Immature natural killer cell (primary cell): ENCODE measurements at regions not wholly inside any gene's neighbourhood (a gene's known extent, or its start where the extent isn't known, plus 50 kb on each side); places are given as distances from the start of the nearest gene placed in this dataset.

Experiments used
- DNase-seq, 3 donors: peaks; one replicate each; pipeline ENCODE4 v3.0.0; 2022; ENCODE audit warnings: mixed read lengths in 1 of 3
- H3K27ac Mint-ChIP-seq, 6 donors: one replicate each; pipeline ENCODE4 v1.8.0; 2020; ENCODE audit warnings: mixed read lengths in 6 of 6, mild to moderate bottlenecking in 5 of 6, inconsistent platforms in 4 of 6, moderate library complexity in 3 of 6
- H3K27me3 Mint-ChIP-seq, 3 donors: one replicate each; pipeline ENCODE4 v1.8.0; 2020 to 2021; ENCODE audit warnings: low read depth in 3 of 3, mild to moderate bottlenecking in 3 of 3, mixed read lengths in 3 of 3, moderate library complexity in 3 of 3, inconsistent platforms in 1 of 3
- H3K36me3 Mint-ChIP-seq, 3 donors: one replicate each; pipeline ENCODE4 v1.8.0; 2020; ENCODE audit warnings: mixed read lengths in 3 of 3, inconsistent platforms in 2 of 3, mild to moderate bottlenecking in 2 of 3
- H3K4me1 Mint-ChIP-seq, 2 donors: one replicate each; pipeline ENCODE4 v1.8.0; 2020; ENCODE audit warnings: inconsistent platforms in 2 of 2, mild to moderate bottlenecking in 2 of 2, mixed read lengths in 2 of 2, moderate library complexity in 1 of 2
- H3K4me3 Mint-ChIP-seq, 5 donors: one replicate each; pipeline ENCODE4 v1.8.0; 2020; ENCODE audit warnings: mild to moderate bottlenecking in 5 of 5, mixed read lengths in 5 of 5, inconsistent platforms in 3 of 5, moderate library complexity in 3 of 5
- H3K9me3 Mint-ChIP-seq, 6 donors: one replicate each; pipeline ENCODE4 v1.8.0; 2020; ENCODE audit warnings: mild to moderate bottlenecking in 6 of 6, mixed read lengths in 6 of 6, inconsistent platforms in 4 of 6, moderate library complexity in 3 of 6

- Mint-ChIP-seq H3K36me3 (no peaks in the 10 kb centered on the region), H3K9me3 (peaks cover 16 to 44% (median 25%) of the 10 kb centered on the region in 6 donors), H3K27me3 (peaks cover 0 to 3% (median 2%) of the 10 kb centered on the region in 3 donors), H3K4me3 (no peak overlapping the region), H3K27ac (no peak overlapping the region), H3K4me1 (no peaks in the 10 kb centered on the region)
- DNase-seq, result no peak
Observed at GRCh38 chr6:126600258-126600916, 260.5 kb downstream of the CENPW start.

GRCh38 chr6:126603410-126603809 is 263.5 kb downstream of the CENPW start:
- H3K27ac Mint-ChIP-seq, result no peak overlapping the region
- no peak for DNase-seq
- peaks cover 10 to 39% (median 22%) of the 10 kb centered on the region in 6 donors for H3K9me3 Mint-ChIP-seq
- H3K4me1 Mint-ChIP-seq, result no peaks in the 10 kb centered on the region
- peaks cover 0 to 3% (median 2%) of the 10 kb centered on the region in 3 donors for H3K27me3 Mint-ChIP-seq
- H3K36me3 Mint-ChIP-seq, result no peaks in the 10 kb centered on the region
- no peak overlapping the region for H3K4me3 Mint-ChIP-seq

- Mint-ChIP-seq H3K4me3 (no peak overlapping the region), H3K4me1 (no peaks in the 10 kb centered on the region), H3K36me3 (no peaks in the 10 kb centered on the region), H3K27me3 (peaks cover 0 to 3% (median 2%) of the 10 kb centered on the region in 3 donors), H3K27ac (no peak overlapping the region), H3K9me3 (peaks cover 10 to 31% (median 22%) of the 10 kb centered on the region in 6 donors)
- DNase-seq, result no peak
Observed at GRCh38 chr6:126605089-126605488, 265.2 kb downstream of the CENPW start.

DNA sequence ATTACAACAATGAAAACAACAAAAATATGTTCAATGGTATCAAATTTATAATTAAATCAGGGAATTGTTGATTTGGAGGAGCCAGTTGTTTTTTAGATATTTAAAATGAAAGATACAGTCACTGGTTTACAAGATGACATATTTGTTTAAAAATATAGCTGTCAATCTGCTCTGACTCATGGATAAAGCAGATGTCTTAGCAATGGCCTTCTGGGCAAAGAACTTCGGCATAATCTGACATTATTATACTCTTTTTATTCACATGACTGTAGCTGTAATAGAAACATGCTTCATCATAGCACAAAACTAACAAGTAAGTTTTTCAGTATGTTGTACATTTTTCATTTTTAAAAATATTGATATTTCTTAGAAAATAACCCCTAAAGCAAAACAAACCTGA is 267.4 kb downstream of the CENPW start:
- Mint-ChIP-seq H3K4me1 (no peaks in the 10 kb centered on the region), H3K27ac (no peak overlapping the region), H3K9me3 (peaks cover 10 to 32% (median 23%) of the 10 kb centered on the region in 6 donors), H3K36me3 (no peaks in the 10 kb centered on the region), H3K27me3 (peaks cover 0 to 2% (median 1%) of the 10 kb centered on the region in 3 donors), H3K4me3 (no peak overlapping the region)
- no peak for DNase-seq

GRCh38 chr6:126608681-126609080 is 268.8 kb downstream of the CENPW start:
- H3K9me3 Mint-ChIP-seq, result peaks cover 20 to 39% (median 28%) of the 10 kb centered on the region in 6 donors
- peaks cover 0 to 3% (median 0%) of the 10 kb centered on the region in 3 donors for H3K36me3 Mint-ChIP-seq
- H3K27me3 Mint-ChIP-seq, result peaks cover 0 to 2% (median 1%) of the 10 kb centered on the region in 3 donors
- no peak overlapping the region for H3K27ac Mint-ChIP-seq
- H3K4me1 Mint-ChIP-seq, result no peaks in the 10 kb centered on the region
- no peak overlapping the region for H3K4me3 Mint-ChIP-seq
- no peak for DNase-seq

DNA sequence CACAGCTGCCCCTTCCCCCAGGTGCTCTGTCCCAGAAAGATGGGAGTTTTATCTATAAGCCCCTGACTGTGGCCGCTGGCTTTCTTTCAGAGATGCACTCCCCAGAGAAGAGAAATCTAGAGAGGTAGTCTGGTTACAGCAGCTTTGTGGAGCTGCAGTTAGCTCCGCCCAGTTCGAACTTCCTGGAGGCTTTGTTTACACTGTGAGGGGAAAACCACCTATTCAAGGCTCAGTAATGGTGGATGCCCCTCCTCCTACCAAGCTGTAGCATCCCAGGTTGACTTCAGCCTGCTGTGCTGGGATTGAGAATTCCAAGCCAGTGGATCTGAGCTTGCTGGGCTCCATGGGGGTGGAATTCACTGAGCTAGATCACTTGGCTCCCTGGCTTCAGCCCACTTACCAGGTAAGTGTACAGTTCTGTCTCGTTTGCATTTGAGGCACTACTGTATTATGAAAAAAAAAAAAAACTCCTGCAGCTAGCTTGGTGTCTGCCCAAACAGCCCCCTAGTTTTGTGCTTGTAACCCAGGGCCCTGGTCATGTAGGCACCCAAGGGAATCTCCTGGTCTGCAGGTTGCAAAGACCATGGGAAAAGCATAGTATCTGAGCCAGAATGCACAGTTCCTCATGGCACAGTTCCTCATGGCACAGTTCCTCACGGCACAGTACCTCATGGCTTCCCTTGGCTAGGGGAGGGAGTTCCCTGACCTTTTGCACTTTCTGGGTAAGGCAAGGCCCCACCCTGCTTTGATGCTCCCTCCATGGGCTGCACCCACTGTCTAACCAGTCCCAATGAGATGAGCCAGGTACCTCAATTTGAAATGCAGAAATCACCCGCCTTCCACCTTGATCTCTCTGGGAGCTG is 275.0 kb downstream of the CENPW start:
- no peak overlapping the region for H3K27ac Mint-ChIP-seq
- H3K9me3 Mint-ChIP-seq, result peaks cover 19 to 33% (median 23%) of the 10 kb centered on the region in 6 donors
- no peaks in the 10 kb centered on the region for H3K4me1 Mint-ChIP-seq
- peaks cover 0 to 3% (median 0%) of the 10 kb centered on the region in 3 donors for H3K36me3 Mint-ChIP-seq
- no peak for DNase-seq
- H3K4me3 Mint-ChIP-seq, result no peak overlapping the region
- H3K27me3 Mint-ChIP-seq, result no peaks in the 10 kb centered on the region

GRCh38 chr6:126616866-126617265 is 277.0 kb downstream of the CENPW start:
- no peak overlapping the region for H3K4me3 Mint-ChIP-seq
- H3K4me1 Mint-ChIP-seq, result no peaks in the 10 kb centered on the region
- H3K36me3 Mint-ChIP-seq, result peaks cover 0 to 3% (median 0%) of the 10 kb centered on the region in 3 donors
- no peak for DNase-seq
- H3K27ac Mint-ChIP-seq, result no peak overlapping the region
- H3K27me3 Mint-ChIP-seq, result peaks cover 0 to 1% (median 0%) of the 10 kb centered on the region in 3 donors
- peaks cover 16 to 20% (median 19%) of the 10 kb centered on the region in 6 donors for H3K9me3 Mint-ChIP-seq

GRCh38 chr6:126618639-126619343 is 278.9 kb downstream of the CENPW start:
- Mint-ChIP-seq H3K4me3 (no peak overlapping the region), H3K27me3 (peaks cover 0 to 1% (median 0%) of the 10 kb centered on the region in 3 donors), H3K4me1 (no peaks in the 10 kb centered on the region), H3K9me3 (peaks cover 3 to 11% (median 8%) of the 10 kb centered on the region in 6 donors), H3K36me3 (no peaks in the 10 kb centered on the region), H3K27ac (no peak overlapping the region)
- DNase-seq, result no peak

GRCh38 chr6:126620719-126621118 is 280.8 kb downstream of the CENPW start:
- Mint-ChIP-seq H3K4me1 (no peaks in the 10 kb centered on the region), H3K27ac (no peak overlapping the region), H3K9me3 (peaks cover 0 to 15% (median 10%) of the 10 kb centered on the region in 6 donors), H3K36me3 (no peaks in the 10 kb centered on the region), H3K4me3 (no peak overlapping the region), H3K27me3 (peaks cover 0 to 1% (median 0%) of the 10 kb centered on the region in 3 donors)
- DNase-seq, result no peak

DNA sequence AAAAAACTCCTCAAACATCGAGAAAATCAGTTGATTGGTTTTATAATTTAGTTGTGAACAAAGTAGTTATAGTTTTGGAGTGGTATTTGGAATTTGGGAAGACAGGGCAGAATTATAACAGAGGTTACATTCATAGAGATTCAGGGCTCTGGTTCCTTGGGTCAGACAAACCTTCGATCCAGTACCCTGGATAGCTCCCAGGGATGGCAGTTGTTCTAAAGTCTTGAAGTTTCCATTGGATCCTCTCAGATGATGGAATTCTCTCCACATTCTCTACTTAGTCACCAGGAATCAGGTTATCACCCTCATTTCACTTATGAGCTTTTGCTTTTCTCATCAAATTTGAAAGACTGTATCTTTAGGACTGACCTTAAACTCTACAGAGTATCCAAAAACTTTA is 285.1 kb downstream of the CENPW start:
- Mint-ChIP-seq H3K9me3 (peaks cover 0 to 18% (median 13%) of the 10 kb centered on the region in 6 donors), H3K36me3 (no peaks in the 10 kb centered on the region), H3K27me3 (peaks cover 0 to 1% (median 0%) of the 10 kb centered on the region in 3 donors), H3K4me1 (no peaks in the 10 kb centered on the region), H3K4me3 (no peak overlapping the region), H3K27ac (no peak overlapping the region)
- no peak for DNase-seq

DNA sequence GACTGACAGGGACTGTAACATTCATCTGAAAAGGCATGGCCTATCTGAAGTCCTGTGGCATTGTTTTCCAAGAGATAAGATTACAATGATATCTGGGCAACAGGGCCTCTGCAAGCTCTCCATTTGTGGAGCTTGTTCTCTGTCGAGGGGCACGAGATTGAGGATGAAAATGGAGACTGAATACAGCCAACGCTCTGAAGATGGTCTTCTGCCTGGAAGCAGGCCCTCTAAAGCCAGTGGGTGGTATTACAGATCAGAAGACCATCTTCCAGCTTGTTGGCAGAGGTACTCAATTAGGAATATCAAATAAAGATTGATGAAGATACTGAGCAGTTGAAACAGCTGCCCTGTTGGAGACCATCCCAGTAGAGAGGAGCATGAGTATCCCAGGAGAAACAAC is 288.2 kb downstream of the CENPW start:
- Mint-ChIP-seq H3K36me3 (no peaks in the 10 kb centered on the region), H3K27me3 (no peaks in the 10 kb centered on the region), H3K27ac (no peak overlapping the region), H3K4me1 (no peaks in the 10 kb centered on the region), H3K4me3 (no peak overlapping the region), H3K9me3 (peaks cover 0 to 28% (median 16%) of the 10 kb centered on the region in 6 donors)
- no peak for DNase-seq

DNA sequence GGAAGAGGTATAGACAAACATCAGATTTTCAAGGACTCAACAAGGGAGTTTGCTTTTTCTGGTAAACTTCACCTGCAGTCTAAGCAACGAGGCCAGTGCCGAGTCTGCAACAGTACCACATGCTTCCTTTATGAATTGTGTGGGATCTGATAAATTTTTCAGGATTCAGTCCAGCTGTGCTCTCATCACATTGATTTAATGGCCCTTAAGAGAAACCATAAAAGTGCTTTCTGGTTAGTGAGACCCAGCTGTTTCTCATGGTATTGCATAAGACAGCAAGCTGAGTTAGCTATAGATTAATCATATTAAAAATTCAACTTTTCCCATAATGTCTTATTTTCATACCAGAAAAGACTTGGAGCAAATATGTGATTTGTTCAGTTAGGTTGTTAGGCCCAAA is 291.4 kb downstream of the CENPW start:
- H3K4me1 Mint-ChIP-seq, result no peaks in the 10 kb centered on the region
- no peaks in the 10 kb centered on the region for H3K27me3 Mint-ChIP-seq
- H3K36me3 Mint-ChIP-seq, result no peaks in the 10 kb centered on the region
- no peak for DNase-seq
- no peak overlapping the region for H3K4me3 Mint-ChIP-seq
- H3K27ac Mint-ChIP-seq, result no peak overlapping the region
- H3K9me3 Mint-ChIP-seq, result peaks cover 0 to 19% (median 10%) of the 10 kb centered on the region in 6 donors

DNA sequence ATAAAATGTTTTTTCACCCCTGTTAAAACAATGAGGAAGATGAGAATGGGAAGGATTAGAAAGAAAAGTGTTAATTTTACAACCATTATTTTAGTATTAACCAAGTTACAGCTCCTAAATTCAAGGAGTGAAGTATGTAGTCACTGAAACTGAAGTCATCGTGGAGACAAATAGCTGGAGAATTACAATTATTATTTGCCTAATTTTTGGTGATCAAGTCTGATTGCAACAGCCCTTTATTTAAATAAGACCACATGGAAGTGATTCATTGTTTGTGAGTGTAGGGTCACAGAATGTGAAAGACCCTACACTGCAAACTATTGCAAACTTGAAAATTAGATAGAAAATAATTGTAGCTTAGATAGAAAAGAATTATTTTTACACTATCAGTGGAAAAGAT is 292.4 kb downstream of the CENPW start:
- Mint-ChIP-seq H3K27ac (no peak overlapping the region), H3K4me3 (no peak overlapping the region), H3K4me1 (no peaks in the 10 kb centered on the region), H3K27me3 (no peaks in the 10 kb centered on the region), H3K36me3 (no peaks in the 10 kb centered on the region), H3K9me3 (peaks cover 0 to 19% (median 9%) of the 10 kb centered on the region in 6 donors)
- DNase-seq, result no peak

DNA sequence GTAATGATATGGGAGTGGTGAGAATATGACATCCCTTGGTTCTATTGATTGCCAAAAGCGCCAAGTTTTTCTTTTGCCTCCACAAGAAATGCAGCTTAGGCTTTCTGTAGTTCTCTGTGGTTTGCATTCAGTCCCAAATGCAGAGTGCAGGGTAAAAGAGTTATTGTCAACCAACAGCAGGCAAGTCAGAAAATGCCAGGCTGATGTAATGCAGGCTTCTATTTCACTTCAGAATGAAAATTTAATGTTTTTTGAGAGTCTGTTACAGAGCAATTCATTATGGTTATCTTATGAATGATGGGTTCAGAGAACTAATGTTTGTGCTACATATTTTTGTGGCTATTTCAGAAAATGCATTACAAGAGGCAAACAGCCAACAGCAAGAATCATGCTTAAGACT is 293.5 kb downstream of the CENPW start:
- Mint-ChIP-seq H3K9me3 (peaks cover 0 to 19% (median 6%) of the 10 kb centered on the region in 6 donors), H3K27me3 (no peaks in the 10 kb centered on the region), H3K4me3 (no peak overlapping the region), H3K27ac (no peak overlapping the region), H3K36me3 (no peaks in the 10 kb centered on the region), H3K4me1 (no peaks in the 10 kb centered on the region)
- no peak for DNase-seq
